NCI-H82 treated with DMSO at 0.1 percent for 48 hours (cell line): ENCODE measurements at regions not wholly inside any gene's neighbourhood (a gene's known extent, or its start where the extent isn't known, plus 50 kb on each side); places are given as distances from the start of the nearest gene placed in this dataset.
"Not testable (repeated sequence)": the region's sequence is repeated elsewhere in the genome, so short reads cannot be mapped to it uniquely, and the experiment has no call there.

Source experiments
- DNase-seq: peaks from one replicate; lab custom pipeline; 2025; ENCODE audit not compliant: unreplicated experiment; lab: John Stamatoyannopoulos, UW

- DNase-seq: not testable (repeated sequence)
Measured at GRCh38 chr11:49817705-49818430, 134.3 kb upstream of the OR4C13 start.

GRCh38 chr11:49823188-49823587 is 129.0 kb upstream of the OR4C13 start:
- not testable (repeated sequence) for DNase-seq

GRCh38 chr11:49850541-49850940 is 101.7 kb upstream of the OR4C13 start:
- DNase-seq: not testable (repeated sequence)

- no peak for DNase-seq
Measured at GRCh38 chr11:49851511-49851910, 100.7 kb upstream of the OR4C13 start.

GRCh38 chr11:49851971-49852389 is 100.2 kb upstream of the OR4C13 start:
- DNase-seq: no peak

- not testable (repeated sequence) for DNase-seq
Measured at GRCh38 chr11:49888875-49889274, 63.3 kb upstream of the OR4C13 start.

GRCh38 chr11:49891910-49892671 is 60.1 kb upstream of the OR4C13 start:
- DNase-seq: not testable (repeated sequence)

GRCh38 chr11:49893442-49893841 is 58.7 kb upstream of the OR4C13 start:
- DNase-seq: not testable (repeated sequence)
